ENCODE measurements at regions not wholly inside any gene's neighbourhood (a gene's known extent, or its start where the extent isn't known, plus 50 kb on each side); places are given as distances from the start of the nearest gene placed in this dataset.

GRCh38 chr4:63632858-63633257 lies 776.4 kb downstream of the TECRL start:
- peaks cover 0 to under 1% (median 0%) of the 10 kb centered on the region in 4 donors for H3K9me3 ChIP-seq
- H3K4me1 ChIP-seq: no peaks in the 10 kb centered on the region
- no peaks in the 10 kb centered on the region for H3K27me3 ChIP-seq
- WGBS, 2 donors: 81% methylated on average over 2 of the region's 2 CpGs
- no peaks in the 10 kb centered on the region for H3K36me3 ChIP-seq
- DNase-seq (ENCODE audit: low spot score in 2 of 2): no peak
- TF ChIP-seq CTCF (IDR thresholded peaks at IDR 0.05): no peak
- TF ChIP-seq POLR2A (IDR thresholded peaks at IDR 0.05): no peak
- TF ChIP-seq EP300 (IDR thresholded peaks at IDR 0.05): no peak
- no peak overlapping the region for H3K4me3 ChIP-seq
- no peak overlapping the region for H3K27ac ChIP-seq

GRCh38 chr4:63620271-63620670 lies 789.0 kb downstream of the TECRL start:
- WGBS, 2 donors: 33 to 35% methylated on average over 2 of the region's 2 CpGs
- H3K27ac ChIP-seq: no peak overlapping the region
- no peaks in the 10 kb centered on the region for H3K27me3 ChIP-seq
- no peaks in the 10 kb centered on the region for H3K4me1 ChIP-seq
- no peak for DNase-seq (ENCODE audit: low spot score in 2 of 2)
- no peaks in the 10 kb centered on the region for H3K9me3 ChIP-seq
- H3K36me3 ChIP-seq: no peaks in the 10 kb centered on the region
- H3K4me3 ChIP-seq: no peak overlapping the region
- TF ChIP-seq POLR2A (IDR thresholded peaks at IDR 0.05) (no peak), CTCF (IDR thresholded peaks at IDR 0.05) (no peak), EP300 (IDR thresholded peaks at IDR 0.05) (no peak)

- Histone ChIP-seq H3K4me1 (no peaks in the 10 kb centered on the region), H3K27me3 (no peaks in the 10 kb centered on the region), H3K27ac (no peak overlapping the region), H3K4me3 (no peak overlapping the region), H3K9me3 (no peaks in the 10 kb centered on the region), H3K36me3 (no peaks in the 10 kb centered on the region)
- WGBS, 2 donors: 34 to 41% methylated on average over 1 of the region's 1 CpG
- TF ChIP-seq EP300 (IDR thresholded peaks at IDR 0.05) (no peak), CTCF (IDR thresholded peaks at IDR 0.05) (no peak), POLR2A (IDR thresholded peaks at IDR 0.05) (no peak)
- no peak for DNase-seq (ENCODE audit: low spot score in 2 of 2)
Measured at GRCh38 chr4:63619771-63620170, 789.5 kb downstream of the TECRL start.

- Histone ChIP-seq H3K36me3 (no peaks in the 10 kb centered on the region), H3K27ac (no peak overlapping the region), H3K27me3 (no peaks in the 10 kb centered on the region), H3K9me3 (no peaks in the 10 kb centered on the region), H3K4me1 (no peaks in the 10 kb centered on the region), H3K4me3 (no peak overlapping the region)
- WGBS, 2 donors: 45 to 52% methylated on average over 6 of the region's 6 CpGs
- DNase-seq (ENCODE audit: low spot score in 2 of 2): no peak
- no peak for TF ChIP-seq CTCF (IDR thresholded peaks at IDR 0.05)
Measured at GRCh38 chr4:63618883-63619718, 790.1 kb downstream of the TECRL start.

GRCh38 chr4:63607169-63607872 lies 801.9 kb downstream of the TECRL start:
- 62 to 82% methylated on average over 9 of the region's 9 CpGs for WGBS, 2 donors
- H3K4me1 ChIP-seq: no peaks in the 10 kb centered on the region
- H3K4me3 ChIP-seq: no peak overlapping the region
- no peak for TF ChIP-seq CTCF (IDR thresholded peaks at IDR 0.05)
- no peak for TF ChIP-seq POLR2A (IDR thresholded peaks at IDR 0.05)
- no peak for TF ChIP-seq EP300 (IDR thresholded peaks at IDR 0.05)
- no peaks in the 10 kb centered on the region for H3K27me3 ChIP-seq
- H3K9me3 ChIP-seq: no peaks in the 10 kb centered on the region
- DNase-seq (ENCODE audit: low spot score in 2 of 2): no peak
- H3K27ac ChIP-seq: no peak overlapping the region
- H3K36me3 ChIP-seq: no peaks in the 10 kb centered on the region
